ENCODE measurements at regions not wholly inside any gene's neighbourhood (a gene's known extent, or its start where the extent isn't known, plus 50 kb on each side); places are given as distances from the start of the nearest gene placed in this dataset.

DNA sequence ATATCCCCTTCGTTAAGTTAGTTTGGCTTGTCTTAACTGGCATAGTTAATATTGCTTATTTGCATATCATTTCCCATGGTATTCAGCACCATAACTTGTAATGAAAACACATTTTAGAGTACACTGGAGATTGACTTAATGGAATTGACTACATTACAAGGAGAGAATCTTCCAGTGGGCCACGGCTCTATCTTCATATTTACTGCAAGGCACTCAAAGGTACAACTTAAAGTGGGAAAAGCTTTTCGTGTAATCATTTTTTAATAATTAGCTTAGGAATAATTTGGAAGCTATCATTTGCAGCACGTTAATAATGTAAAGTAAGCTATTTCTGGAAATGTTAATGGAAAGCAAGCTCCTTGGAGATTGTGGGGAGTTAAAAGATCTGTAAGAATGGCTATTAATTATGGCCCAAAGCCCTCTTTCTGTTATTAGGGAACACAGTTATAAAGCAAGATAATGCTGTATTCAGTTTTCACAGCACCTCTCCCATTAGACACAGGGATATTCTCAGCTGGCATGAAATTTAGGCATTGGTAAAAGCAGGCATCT lies 551.5 kb upstream of the RGMA start:
- H2BK120ac ChIP-seq (ENCODE audit: low read depth, low read length) = no peak overlapping the region
- no peak overlapping the region for H2BK15ac ChIP-seq (replicated peaks; ENCODE audit: low read depth)
- no peak overlapping the region for H3K23ac ChIP-seq (ENCODE audit: low read length)
- H3K79me2 ChIP-seq (ENCODE audit: control insufficient read depth, insufficient read depth, low read length) = no peaks in the 10 kb centered on the region
- H3K27me3 ChIP-seq (ENCODE audit: insufficient read depth, low read length, poor library complexity) = no peaks in the 10 kb centered on the region
- no peak overlapping the region for H2BK5ac ChIP-seq (ENCODE audit: low read length)
- H3K79me1 ChIP-seq (ENCODE audit: low read length) = no peaks in the 10 kb centered on the region
- H4K5ac ChIP-seq (ENCODE audit: low read length) = no peak overlapping the region
- H2AK5ac ChIP-seq (ENCODE audit: low read length) = no peak overlapping the region
- WGBS (ENCODE audit: extremely low coverage, insufficient coverage, low lambda C conversion rate) = no CpG with 5 or more reads among the region's 4 CpGs
- no peak overlapping the region for H3K4me2 ChIP-seq (ENCODE audit: low read length)
- no peak overlapping the region for H4K8ac ChIP-seq (ENCODE audit: low read depth, low read length)
- H3K4ac ChIP-seq (ENCODE audit: low read depth, low read length) = no peak overlapping the region
- DNase-seq = no peak
- no peak overlapping the region for H3K18ac ChIP-seq (ENCODE audit: low read length)
- no peaks in the 10 kb centered on the region for H3K4me1 ChIP-seq (ENCODE audit: control insufficient read depth, low read depth, low read length)
- no peak overlapping the region for H3K27ac ChIP-seq (ENCODE audit: low read depth, low read length)
- H3K4me3 ChIP-seq (ENCODE audit: low read length) = no peak overlapping the region
- no peak overlapping the region for H3K56ac ChIP-seq (ENCODE audit: low read length)
- no peak overlapping the region for H3K9ac ChIP-seq (ENCODE audit: low read length)
- no peaks in the 10 kb centered on the region for H3K36me3 ChIP-seq (ENCODE audit: control insufficient read depth, insufficient read depth, low read length)

DNA sequence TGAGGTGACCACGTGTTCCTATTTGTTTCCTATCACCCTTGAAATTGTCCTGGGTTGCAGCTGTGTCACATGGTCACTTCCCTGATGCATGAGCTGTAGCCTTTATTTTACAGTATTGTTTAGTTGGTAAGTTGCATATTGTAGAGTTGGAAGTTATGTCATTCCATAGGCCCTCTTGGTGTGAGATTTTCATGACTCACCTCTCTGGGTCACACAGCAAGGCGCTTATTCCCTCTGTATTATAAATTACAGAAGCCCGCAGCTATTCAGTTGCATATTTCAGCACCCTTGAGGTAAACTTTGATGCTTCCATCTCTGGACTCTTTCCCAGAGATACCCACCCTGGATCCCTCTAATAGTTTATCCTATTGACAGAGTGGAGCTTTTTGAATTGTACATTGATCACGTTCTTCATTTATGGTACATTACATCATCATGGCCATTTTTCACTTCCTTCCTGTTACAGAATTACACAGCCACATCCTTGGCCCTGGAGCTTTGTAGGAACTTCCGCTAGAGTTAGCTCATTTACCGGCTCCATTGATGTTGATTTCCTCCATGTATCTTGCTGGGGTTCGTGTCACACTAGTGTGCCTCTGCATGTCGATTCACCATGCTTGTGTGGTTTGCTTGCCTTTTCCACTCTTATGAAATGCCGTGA lies 543.1 kb upstream of the RGMA start:
- no peak overlapping the region for H3K27ac ChIP-seq (ENCODE audit: low read depth, low read length)
- no peaks in the 10 kb centered on the region for H3K36me3 ChIP-seq (ENCODE audit: control insufficient read depth, insufficient read depth, low read length)
- no peaks in the 10 kb centered on the region for H3K27me3 ChIP-seq (ENCODE audit: insufficient read depth, low read length, poor library complexity)
- H2BK5ac ChIP-seq (ENCODE audit: low read length) = no peak overlapping the region
- H2BK15ac ChIP-seq (replicated peaks; ENCODE audit: low read depth) = no peak overlapping the region
- H3K4me3 ChIP-seq (ENCODE audit: low read length) = no peak overlapping the region
- no peak overlapping the region for H3K56ac ChIP-seq (ENCODE audit: low read length)
- no peak overlapping the region for H3K4ac ChIP-seq (ENCODE audit: low read depth, low read length)
- no peak overlapping the region for H3K9ac ChIP-seq (ENCODE audit: low read length)
- H3K4me1 ChIP-seq (ENCODE audit: control insufficient read depth, low read depth, low read length) = no peaks in the 10 kb centered on the region
- H3K4me2 ChIP-seq (ENCODE audit: low read length) = no peak overlapping the region
- H2BK120ac ChIP-seq (ENCODE audit: low read depth, low read length) = no peak overlapping the region
- no peaks in the 10 kb centered on the region for H3K79me2 ChIP-seq (ENCODE audit: control insufficient read depth, insufficient read depth, low read length)
- DNase-seq = no peak
- H2AK5ac ChIP-seq (ENCODE audit: low read length) = no peak overlapping the region
- H4K8ac ChIP-seq (ENCODE audit: low read depth, low read length) = no peak overlapping the region
- H3K79me1 ChIP-seq (ENCODE audit: low read length) = no peaks in the 10 kb centered on the region
- H4K5ac ChIP-seq (ENCODE audit: low read length) = no peak overlapping the region
- H3K23ac ChIP-seq (ENCODE audit: low read length) = no peak overlapping the region
- no CpG with 5 or more reads among the region's 9 CpGs for WGBS (ENCODE audit: extremely low coverage, insufficient coverage, low lambda C conversion rate)
- no peak overlapping the region for H3K18ac ChIP-seq (ENCODE audit: low read length)

DNA sequence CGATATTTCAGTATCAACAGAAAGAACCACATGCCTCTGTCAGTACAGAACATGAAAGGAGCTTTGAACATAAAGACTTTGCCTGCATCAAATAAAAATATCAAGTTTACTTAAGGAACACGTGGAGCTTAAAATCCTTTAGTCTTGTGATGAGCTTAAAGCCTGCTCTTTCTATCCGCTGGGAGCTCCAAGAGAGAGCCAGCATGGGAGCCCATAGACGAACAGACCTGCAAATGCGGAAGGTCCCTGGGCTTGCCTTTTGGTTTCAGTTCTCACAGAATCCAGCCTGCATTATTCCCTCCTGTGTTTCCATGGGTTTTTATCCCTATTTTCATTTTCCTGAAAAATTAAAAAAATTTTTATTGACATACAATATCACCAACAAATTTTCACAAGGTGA lies 530.6 kb upstream of the RGMA start:
- H3K18ac ChIP-seq (ENCODE audit: low read length) = no peak overlapping the region
- H3K4ac ChIP-seq (ENCODE audit: low read depth, low read length) = no peak overlapping the region
- no peaks in the 10 kb centered on the region for H3K79me2 ChIP-seq (ENCODE audit: control insufficient read depth, insufficient read depth, low read length)
- H3K4me1 ChIP-seq (ENCODE audit: control insufficient read depth, low read depth, low read length) = no peaks in the 10 kb centered on the region
- H3K9ac ChIP-seq (ENCODE audit: low read length) = no peak overlapping the region
- no peak overlapping the region for H4K5ac ChIP-seq (ENCODE audit: low read length)
- no peak overlapping the region for H3K23ac ChIP-seq (ENCODE audit: low read length)
- no CpG with 5 or more reads among the region's 5 CpGs for WGBS (ENCODE audit: extremely low coverage, insufficient coverage, low lambda C conversion rate)
- H3K27ac ChIP-seq (ENCODE audit: low read depth, low read length) = no peak overlapping the region
- H2BK15ac ChIP-seq (replicated peaks; ENCODE audit: low read depth) = no peak overlapping the region
- no peak for DNase-seq
- H3K36me3 ChIP-seq (ENCODE audit: control insufficient read depth, insufficient read depth, low read length) = no peaks in the 10 kb centered on the region
- H4K8ac ChIP-seq (ENCODE audit: low read depth, low read length) = no peak overlapping the region
- no peaks in the 10 kb centered on the region for H3K79me1 ChIP-seq (ENCODE audit: low read length)
- H3K4me3 ChIP-seq (ENCODE audit: low read length) = no peak overlapping the region
- H3K56ac ChIP-seq (ENCODE audit: low read length) = no peak overlapping the region
- no peaks in the 10 kb centered on the region for H3K27me3 ChIP-seq (ENCODE audit: insufficient read depth, low read length, poor library complexity)
- H2AK5ac ChIP-seq (ENCODE audit: low read length) = no peak overlapping the region
- no peak overlapping the region for H2BK120ac ChIP-seq (ENCODE audit: low read depth, low read length)
- H3K4me2 ChIP-seq (ENCODE audit: low read length) = no peak overlapping the region
- H2BK5ac ChIP-seq (ENCODE audit: low read length) = no peak overlapping the region

DNA sequence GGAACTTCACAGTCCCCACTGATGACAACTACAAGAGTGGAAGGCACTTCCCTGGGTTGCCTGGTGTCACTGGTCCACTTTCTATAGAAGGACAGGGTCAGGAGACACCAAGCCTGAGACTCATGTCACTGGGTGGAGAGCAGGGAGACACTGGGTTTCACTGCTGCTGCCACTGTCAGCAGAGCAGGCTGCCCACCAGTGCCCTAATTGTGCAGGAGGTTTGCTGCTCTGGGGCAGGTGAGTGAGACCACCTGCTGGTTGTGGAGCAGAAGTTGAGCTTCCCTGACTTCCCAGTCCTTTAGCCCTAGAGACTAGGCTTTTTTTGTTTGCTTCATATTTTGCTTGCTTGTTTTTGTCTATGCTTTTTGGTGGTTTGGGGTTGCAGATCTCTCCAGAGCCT lies 528.4 kb upstream of the RGMA start:
- Histone ChIP-seq H3K27ac (ENCODE audit: low read depth, low read length) (no peak overlapping the region), H3K79me1 (ENCODE audit: low read length) (no peaks in the 10 kb centered on the region), H2BK15ac (replicated peaks; ENCODE audit: low read depth) (no peak overlapping the region), H4K5ac (ENCODE audit: low read length) (no peak overlapping the region), H3K18ac (ENCODE audit: low read length) (no peak overlapping the region), H2BK5ac (ENCODE audit: low read length) (no peak overlapping the region), H2BK120ac (ENCODE audit: low read depth, low read length) (no peak overlapping the region), H3K27me3 (ENCODE audit: insufficient read depth, low read length, poor library complexity) (no peaks in the 10 kb centered on the region), H3K9ac (ENCODE audit: low read length) (no peak overlapping the region), H3K4me2 (ENCODE audit: low read length) (no peak overlapping the region), H3K4me1 (ENCODE audit: control insufficient read depth, low read depth, low read length) (no peaks in the 10 kb centered on the region), H2AK5ac (ENCODE audit: low read length) (no peak overlapping the region), H3K56ac (ENCODE audit: low read length) (no peak overlapping the region), H3K79me2 (ENCODE audit: control insufficient read depth, insufficient read depth, low read length) (no peaks in the 10 kb centered on the region), H4K8ac (ENCODE audit: low read depth, low read length) (no peak overlapping the region), H3K4ac (ENCODE audit: low read depth, low read length) (no peak overlapping the region), H3K4me3 (ENCODE audit: low read length) (no peak overlapping the region), H3K23ac (ENCODE audit: low read length) (no peak overlapping the region), H3K36me3 (ENCODE audit: control insufficient read depth, insufficient read depth, low read length) (no peaks in the 10 kb centered on the region)
- DNase-seq = peak; percentile 5

DNA sequence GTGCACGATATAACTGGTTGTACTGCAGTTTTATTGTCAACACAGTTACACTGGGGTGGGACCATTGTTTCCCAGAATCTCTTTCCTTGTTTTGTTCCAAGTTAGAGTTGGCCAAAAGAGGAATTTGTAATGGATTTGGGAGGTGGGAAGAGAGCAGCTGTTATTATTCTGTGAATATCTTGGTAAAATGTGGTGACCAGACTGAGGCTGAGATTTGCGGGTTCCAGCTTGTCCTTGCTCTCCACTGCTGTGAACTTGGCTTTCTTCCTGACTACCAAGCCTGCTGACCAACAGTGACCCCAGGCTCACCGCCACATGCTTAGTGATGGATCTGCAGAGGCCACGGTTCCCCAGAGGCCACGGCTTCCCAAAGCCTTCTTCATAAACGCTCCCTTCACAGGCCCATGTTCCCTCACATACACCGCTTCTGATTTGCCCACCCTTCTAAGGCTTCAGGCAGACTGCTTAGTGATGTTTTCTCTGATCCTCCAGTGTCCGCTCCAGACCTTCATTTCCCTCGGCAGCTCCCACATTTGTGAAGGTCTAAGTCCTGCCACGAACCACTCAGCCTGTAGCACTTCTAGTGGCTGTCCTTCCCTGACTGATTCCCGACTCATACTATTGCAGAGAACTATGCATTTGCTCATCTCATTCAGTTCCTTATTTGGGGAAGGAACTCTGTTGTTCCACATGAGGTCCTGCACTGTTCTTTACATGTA lies 525.5 kb upstream of the RGMA start:
- Histone ChIP-seq H2BK5ac (ENCODE audit: low read length) (no peak overlapping the region), H3K4me3 (ENCODE audit: low read length) (no peak overlapping the region), H3K56ac (ENCODE audit: low read length) (no peak overlapping the region), H3K4ac (ENCODE audit: low read depth, low read length) (no peak overlapping the region), H3K9ac (ENCODE audit: low read length) (no peak overlapping the region), H3K36me3 (ENCODE audit: control insufficient read depth, insufficient read depth, low read length) (no peaks in the 10 kb centered on the region), H4K8ac (ENCODE audit: low read depth, low read length) (no peak overlapping the region), H3K4me2 (ENCODE audit: low read length) (no peak overlapping the region), H2BK15ac (replicated peaks; ENCODE audit: low read depth) (no peak overlapping the region), H3K79me1 (ENCODE audit: low read length) (no peaks in the 10 kb centered on the region), H2BK120ac (ENCODE audit: low read depth, low read length) (no peak overlapping the region), H4K5ac (ENCODE audit: low read length) (no peak overlapping the region), H3K18ac (ENCODE audit: low read length) (no peak overlapping the region), H3K79me2 (ENCODE audit: control insufficient read depth, insufficient read depth, low read length) (no peaks in the 10 kb centered on the region), H3K27ac (ENCODE audit: low read depth, low read length) (no peak overlapping the region), H3K4me1 (ENCODE audit: control insufficient read depth, low read depth, low read length) (no peaks in the 10 kb centered on the region), H3K23ac (ENCODE audit: low read length) (no peak overlapping the region), H2AK5ac (ENCODE audit: low read length) (no peak overlapping the region), H3K27me3 (ENCODE audit: insufficient read depth, low read length, poor library complexity) (no peaks in the 10 kb centered on the region)
- no CpG with 5 or more reads among the region's 11 CpGs for WGBS (ENCODE audit: extremely low coverage, insufficient coverage, low lambda C conversion rate)
- no peak for DNase-seq
